GM18907 (cell line): ENCODE measurements at regions not wholly inside any gene's neighbourhood (a gene's known extent, or its start where the extent isn't known, plus 50 kb on each side); places are given as distances from the start of the nearest gene placed in this dataset.
"Not testable (repeated sequence)": the region's sequence is repeated elsewhere in the genome, so short reads cannot be mapped to it uniquely, and the experiment has no call there.

Experiments
- ATAC-seq: cut with Tn5 transposase; IDR thresholded peaks from one replicate; pipeline ENCODE4 v1.9.1; 2021; ENCODE audit warnings: mild to moderate bottlenecking, moderate library complexity; ENCODE audit not compliant: unreplicated experiment

DNA sequence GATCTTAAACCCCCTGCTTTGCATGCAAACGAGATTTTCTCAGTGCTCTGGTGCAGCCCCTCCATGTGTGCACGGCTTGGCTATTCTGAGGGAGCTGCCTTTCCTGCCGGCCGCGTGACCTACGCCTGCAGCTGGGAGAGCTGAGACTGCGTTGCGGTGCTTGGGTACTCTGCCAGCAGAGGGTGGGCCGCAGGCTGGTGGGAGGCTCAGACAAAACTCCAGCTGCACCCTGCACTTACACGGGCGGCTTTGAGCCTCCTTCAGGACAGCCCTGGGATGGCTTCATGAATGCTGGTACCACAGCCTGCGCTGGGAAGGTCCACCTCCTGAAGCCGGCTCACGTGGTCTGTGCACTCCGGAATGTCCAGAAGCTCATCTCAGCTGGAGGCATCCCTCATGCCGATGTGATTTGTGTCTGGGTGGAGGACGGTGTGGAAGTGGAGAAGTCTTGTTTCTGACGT is 223.7 kb downstream of the DLL1 start:
- no peak for ATAC-seq

DNA sequence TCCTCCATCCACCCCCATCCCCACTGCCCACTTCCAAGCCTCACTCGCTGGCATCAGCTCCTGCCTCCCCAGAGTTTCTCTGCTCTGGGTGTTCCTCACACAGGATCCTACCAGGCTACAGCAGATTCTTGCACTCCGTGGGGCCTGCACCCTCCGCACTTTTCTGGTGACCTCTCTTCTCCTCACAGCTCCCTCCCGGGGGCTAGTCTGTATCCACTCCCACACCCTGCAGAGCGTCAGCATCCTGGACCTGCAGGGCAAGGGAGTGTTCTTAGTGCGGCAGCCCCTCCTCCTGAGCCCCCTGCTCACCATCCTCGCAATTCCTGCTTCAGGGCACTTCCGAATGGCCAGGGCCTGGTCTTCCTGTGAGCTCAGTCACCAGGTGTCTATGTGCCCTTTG is 224.2 kb downstream of the DLL1 start:
- ATAC-seq, result no peak

DNA sequence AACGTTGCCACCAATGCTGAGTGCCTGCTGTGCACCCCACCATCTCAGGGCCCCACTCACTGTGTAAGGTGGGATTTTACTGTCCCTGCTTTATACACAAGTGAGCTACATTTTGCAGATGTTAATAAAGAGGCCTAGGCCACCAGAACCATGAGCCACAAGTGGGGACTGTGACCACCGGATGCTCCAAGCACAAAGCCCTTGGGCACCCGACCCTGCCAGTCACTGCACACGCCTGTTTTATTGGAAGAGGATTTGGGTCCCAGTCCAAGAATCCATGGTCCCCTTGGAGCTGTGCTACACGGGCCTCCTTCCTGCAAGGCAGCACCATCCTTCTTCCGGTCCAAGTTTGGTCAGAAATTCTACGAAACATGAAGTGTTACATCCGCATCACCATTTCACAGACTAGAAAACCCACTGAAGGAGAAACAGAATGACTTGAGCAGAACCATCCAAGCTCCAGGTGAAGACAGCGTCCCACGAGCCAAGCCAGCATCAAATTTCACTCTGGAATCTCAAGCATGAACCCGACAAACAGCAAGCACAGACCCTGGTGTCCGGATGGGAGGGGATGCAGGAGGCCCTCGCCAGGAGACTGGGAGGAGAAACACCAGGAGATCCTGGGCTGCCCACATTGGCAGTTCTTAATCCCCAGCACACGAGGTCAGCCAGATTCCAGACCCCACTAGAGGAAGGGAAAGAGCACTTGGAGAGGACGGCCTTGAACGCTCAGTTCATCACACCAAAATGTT is 226.9 kb downstream of the DLL1 start:
- ATAC-seq, result no peak

DNA sequence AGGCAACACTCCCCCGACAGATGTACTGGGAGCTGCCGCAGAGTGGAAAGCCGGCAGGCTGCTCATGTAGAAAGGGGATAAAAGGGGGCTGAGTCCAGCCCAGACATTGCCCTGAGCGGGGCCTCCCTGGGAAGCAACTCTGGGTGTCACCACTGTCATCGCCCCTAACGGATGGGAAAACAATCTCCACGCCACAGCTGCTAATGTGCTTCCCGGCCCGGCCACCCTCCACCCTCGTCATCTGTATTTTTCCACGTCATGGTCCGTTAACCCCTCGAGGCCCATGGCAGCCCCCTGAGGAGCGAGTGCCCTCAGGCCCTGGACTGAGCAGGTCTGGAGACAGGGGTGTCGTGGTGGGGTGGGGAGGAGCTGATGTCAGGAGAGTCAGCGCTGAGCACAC is 227.4 kb downstream of the DLL1 start:
- no peak for ATAC-seq

DNA sequence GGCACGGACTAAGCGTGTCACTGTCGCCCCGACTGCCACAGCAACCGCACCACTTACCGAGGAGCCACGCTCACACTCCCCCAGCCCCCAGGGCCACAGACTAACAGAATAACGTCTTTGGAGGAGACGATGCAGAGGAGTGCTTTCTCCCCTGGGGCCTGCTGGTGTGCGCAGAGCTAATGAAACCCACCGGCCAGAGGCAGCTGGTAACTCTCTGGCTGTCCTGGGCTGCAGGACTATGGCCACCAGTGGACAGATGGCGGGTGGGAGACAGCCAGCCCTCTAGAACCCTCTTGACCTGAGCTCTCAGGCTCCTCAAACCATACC is 228.0 kb downstream of the DLL1 start:
- ATAC-seq, result no peak

DNA sequence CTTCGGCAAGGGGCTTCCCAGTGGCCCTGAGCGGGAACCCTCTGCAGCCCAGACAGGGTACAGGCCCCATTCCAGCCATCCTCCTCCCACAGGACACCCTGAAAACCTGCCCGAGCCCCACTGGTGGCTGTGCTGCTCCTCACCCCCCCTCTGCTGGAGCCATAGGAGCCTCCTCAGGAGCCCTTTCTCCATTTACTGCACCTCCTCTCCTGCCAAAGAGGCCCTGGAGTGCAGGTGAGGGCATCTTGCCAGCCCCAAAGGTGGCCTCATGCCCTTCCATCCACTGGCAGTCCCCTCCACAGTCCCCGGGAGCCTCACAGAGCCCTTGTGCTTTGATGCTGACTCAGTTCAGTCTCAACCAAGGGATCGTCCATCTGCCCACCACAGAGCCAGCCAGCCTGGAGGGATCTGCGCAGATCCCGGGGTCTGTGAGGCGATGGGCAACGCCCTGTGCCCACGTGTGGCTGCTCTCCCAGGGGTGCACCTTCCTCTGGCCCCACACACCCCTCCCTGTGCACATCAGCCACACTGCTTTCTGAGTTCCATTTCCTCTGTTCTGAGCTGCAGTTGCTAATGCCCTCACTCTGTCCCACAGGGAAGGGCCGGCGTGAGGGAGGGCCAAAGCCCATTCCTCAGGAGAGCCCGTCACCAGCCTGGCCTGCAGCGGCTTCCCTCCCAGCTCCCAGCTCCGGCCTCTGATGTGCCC is 228.5 kb downstream of the DLL1 start:
- no peak for ATAC-seq

DNA sequence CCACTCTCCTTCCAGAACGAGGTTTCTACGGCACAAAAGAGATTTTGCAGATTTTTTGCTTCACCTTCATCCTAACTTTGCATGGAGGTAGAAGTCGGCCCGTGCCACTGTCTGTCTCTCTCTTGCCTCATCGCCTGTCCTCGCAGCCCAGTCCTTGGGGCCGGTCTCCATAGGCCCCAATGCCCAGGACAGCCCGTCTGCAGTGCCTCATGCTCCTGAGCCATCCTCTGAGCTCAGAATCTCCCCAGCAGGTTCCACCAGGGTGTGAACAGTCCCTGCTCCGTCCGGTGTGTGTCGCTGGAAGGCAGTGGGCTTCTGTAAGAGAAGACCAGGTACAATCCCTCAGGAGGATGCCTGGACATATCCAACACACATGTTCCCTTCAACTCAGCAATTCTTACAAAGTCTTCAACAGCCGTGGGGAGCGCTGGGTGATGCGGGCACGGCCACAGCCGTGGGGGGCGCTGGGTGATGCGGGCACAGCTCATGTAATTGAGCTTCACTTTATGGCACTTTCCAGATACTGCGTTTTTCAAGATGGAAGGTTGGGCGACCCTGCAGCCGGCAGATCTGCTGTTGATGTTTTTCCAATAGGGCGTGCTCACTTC is 231.9 kb downstream of the DLL1 start:
- ATAC-seq, result no peak

DNA sequence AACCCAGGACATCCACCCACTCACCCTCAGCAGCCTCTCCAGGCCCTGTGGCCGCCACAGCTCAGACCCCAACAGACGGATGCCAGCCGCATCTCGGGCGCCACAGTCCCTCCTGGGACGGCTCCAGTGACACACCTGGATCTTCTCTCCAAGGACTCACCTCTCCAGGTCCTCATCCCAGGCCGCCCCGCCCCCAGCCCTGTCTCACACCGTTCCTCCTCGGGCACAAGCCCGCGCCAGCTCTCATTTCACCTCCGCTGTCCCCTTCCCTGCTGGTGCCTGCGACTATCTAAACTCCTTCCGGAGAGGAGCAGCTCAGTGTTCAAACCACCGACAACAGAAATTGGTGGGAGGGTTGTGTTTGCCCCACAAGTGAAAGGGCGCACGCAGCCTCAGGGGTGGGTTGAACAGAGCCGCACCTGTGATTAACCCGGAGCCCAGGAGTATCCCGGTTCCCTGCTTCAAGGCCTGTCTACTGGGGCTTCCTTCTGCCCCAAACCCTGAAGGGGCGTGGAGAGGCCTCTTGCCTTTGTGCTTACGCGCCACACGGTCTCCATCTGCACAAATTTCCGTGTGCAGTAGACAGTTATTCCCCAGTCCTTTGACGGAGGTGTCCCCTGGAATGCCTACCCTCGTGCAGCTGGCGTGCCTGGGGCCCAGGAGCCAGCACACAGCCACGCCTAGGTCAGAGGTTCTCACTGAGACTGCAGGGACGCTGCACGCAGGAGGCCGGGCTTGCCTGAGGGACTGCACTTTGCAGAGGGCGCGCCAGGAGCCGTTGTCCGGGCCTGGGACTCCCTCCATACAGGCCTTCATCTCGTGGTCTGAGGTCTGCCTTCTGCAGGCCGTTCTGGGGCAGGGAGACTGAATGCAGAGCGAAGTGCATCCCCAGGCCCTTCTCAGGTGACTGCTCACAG is 232.7 kb downstream of the DLL1 start:
- ATAC-seq, result no peak

DNA sequence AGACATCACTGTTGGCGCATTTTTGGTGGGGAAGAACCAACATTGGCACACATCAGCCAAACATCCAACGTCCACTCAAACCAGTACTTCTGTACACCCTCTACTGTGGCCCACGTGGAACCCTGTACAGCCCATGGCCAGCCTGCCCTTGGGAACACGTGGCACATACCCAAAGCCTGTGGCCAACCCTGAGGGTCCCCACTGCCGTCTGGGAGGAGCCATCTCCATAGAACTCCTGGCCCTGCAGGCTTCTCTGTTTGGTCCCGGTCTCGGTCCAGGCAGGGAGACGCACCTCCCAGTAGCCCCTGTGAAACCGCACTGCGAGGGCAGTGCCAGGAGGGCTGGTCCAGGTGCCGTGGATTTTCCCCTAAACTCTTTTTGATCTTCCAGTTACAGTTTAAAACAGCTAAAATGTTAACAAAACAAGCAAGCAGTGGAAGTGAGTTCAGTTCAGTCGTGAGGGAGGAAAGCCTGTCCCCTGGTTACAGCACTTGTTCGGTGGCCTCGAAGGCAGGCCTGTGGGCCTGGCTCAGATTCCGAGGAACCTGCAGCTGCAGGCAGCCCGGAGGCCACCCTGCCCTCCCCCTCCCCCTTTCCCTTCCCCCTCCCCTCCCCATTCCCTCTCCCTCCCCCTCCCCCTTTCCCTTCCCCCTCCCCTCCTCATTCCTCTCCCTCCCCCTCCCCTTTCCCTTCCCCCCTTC is 233.7 kb downstream of the DLL1 start:
- no peak for ATAC-seq

DNA sequence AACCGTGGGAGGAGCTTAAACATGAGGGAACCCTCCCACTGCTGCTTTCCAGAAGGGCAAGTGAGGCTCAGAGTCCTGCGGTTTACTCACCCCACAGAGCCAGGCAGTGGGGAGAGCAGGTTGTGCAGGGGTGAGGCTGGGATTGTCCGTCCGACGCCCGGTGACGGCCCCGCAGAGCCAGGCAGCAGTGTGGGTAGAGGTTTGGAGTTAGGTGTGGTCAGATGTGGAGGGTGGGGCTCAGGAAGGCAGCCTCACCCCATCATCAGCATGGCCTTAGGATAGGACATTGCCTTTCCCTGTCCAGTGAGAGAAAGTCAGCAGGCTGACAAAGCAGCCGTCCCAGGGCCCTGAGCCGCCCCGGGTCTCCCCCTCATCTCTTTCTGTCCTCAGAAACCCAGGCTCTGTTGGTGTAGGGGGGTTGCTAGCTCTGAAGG is 234.6 kb downstream of the DLL1 start:
- ATAC-seq, result no peak

DNA sequence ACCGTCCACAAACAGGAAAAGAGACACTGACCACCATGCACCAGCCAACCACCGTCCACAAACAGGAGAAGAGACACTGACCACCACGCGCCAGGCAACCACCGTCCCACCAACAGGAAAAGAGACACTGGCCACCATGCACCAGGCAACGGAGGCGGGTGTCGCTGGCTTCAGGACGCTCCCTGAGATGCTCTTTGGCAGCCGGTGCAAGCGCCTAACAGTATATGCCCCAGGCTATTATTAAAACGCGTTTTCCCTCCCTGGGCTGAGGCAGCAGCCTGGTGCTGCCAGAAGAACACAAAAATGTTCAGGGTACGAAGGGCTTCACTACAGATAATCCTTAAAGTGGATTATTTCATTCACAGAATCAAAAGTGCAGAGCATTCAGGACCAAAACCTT is 235.1 kb downstream of the DLL1 start:
- not testable (repeated sequence) for ATAC-seq

DNA sequence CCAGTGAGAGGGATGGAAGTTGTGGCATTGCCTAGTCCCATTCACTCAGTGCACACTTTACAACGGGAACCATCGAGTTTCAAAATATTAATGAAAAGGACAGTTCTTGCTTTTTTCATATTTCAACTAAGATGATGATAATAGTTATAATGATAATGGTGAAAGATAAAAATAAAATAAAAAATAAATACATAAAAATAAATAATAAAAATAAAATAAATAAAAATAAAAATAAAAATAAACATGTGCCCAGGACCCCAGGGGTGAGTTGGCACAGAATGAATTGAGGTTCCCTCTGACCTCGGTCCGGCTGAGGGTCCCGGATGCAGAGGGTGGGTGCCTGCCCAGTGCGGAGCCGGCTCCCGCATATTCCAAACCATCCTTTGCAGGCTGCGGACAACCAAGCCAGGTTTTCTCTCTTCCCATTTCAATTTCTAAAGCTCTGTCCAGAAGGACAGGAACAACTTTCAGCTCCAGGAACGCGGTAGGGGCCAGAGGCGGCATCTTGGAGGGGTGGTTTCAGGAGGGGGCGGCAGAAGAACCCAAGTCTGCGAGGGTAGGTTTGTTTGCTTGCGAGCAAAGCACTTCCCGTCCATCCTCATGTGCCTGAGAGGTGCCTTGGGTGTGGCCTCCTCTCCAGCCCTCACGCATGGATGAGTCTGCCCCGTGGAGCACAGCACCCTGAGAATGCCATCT is 236.8 kb downstream of the DLL1 start:
- ATAC-seq, result no peak

DNA sequence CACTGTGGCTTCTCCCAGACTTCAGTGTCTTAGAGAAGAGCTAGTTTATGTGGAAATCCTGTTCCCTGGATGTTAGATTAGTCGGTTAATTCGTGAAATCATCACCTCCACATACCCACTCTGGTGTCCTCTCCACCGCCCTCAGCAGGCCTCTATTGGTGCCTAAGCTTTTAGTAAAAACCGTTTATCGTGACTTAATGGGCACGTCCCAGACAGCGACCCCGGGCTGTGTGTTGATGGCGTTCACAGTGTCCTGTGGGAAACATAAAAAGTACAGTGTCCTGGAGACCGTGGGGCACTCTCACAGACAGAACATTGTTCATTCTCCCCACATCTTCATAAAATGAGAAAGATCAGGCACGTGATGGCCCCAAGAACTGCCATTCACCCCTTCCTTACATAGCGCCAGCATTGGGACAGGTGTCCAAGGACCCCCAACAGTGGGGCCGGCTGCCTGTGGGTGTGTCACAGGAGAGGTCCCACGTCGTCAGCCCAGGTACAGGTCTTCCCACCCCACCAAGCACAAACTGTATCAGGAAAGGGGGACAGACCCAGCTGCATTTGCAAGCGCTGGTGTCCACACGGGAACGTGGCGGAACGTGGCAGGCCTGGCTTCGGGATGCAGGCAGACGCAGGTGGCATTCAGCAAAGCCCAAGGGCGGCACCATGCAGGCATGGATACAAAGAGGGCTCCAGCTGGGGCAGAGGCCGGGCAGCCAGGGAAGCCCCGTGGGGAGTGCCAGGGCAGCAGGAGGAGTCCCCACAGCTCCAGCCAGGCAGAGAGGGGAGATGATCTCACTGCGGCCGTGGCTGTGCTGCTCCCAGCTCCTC is 237.7 kb downstream of the DLL1 start:
- no peak for ATAC-seq

DNA sequence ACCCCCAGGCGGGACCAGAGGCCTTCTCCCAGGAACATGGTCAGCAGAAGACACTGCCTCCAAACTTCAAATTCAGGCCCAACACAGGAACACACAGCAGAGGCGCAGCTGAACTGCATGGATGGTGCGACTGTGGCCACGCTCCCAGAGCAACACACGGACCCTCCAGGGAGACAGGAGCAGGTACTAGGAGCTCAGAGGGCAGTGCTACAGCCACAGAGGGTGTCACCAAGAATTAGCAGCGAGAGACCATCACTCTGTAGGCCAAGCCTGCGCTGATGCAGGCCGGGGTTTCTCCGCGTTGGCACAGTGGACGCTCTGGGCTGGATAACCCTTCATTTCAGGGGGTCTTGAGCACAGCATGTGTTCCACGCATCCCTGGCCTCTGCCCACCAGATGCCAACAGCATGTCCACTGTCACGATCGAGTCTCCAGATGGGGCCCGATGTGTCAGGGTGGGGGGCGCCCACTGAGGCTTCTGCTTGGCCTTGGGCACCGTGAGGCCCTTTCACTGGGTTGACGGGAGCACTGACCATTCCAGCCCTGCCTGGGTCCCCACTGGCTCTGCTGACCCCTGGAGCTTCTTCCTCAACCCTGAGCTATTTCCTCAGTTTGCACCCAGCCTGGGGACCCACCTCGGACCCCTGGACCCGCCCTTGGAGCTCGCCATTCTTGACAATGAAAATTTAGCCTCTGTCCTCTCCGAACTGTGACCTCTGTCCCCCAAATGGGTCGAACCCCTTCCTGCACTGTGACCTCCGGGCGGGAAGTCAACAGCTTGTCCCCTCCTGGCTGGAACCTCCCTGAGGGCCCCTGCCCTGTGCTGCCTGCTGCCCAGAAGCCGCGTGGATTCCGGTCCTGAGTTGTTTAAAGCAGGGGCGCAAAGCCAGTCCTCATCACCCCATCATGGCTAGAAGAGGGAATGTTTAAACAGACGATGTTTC is 239.4 kb downstream of the DLL1 start:
- ATAC-seq, result no peak

DNA sequence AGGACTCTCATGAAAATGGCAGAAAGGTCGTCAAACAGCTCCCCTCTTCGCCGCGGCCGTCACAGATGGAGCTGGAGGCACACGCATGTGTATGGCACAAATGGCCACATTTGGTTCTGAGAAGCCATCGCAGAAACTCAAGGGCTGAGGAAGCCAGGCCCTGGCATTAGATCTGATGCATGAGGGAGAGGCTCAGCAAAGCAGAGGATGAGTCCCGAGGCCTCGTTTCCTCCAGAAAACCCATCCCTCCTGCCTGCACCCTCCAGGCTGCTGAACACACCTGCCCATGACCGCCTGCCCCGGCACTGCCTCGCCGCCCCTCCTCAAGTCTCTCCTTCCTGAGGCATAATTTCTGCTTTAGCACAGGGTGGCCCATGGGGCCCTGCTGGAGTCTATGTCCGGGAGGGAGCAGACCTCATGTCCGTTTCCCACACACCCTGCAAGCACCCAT is 240.3 kb downstream of the DLL1 start:
- no peak for ATAC-seq

DNA sequence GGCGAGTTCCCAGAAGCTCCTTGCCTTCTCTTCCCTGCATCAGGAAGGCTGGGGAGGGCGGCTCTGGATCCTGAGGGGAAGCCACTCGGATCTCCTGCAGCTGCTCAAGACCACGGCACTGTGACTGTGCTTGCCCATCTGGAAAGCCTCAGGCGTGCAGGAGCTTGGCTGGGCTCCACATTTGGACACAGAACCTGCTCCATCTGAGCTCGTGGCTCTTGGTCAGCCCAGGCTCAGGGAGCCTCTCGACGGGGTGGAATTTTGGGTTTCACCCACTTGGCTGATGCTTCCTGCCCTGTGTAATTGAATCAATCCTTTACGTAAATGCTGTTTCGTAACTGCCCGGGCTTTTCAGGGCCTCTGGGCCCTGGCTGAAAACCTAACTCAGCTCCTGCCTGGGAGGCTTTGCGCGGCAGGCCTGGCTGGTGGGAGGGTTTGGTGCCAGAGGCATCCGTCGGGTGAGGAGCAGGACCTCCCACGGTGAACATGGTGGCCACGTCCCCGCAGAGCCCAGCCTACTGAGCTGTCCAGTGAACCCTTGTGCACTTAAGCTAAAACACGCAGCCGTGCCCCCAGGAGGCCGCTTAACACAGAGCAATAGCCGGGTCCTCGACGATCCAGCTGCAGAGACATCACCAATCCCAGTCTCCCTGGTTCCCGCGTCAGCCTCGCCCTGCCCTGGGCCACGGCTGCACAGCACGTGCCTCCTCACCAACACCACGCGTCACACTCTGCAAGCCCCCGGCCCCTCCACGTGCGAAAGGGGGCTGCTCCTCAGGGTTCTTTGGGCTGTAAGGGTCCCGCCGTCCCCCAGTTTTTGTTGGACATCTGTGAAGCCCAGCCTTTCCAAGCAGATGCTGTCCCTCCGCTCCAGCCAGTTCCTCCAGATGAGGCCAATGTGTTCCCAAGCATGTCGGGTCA is 241.0 kb downstream of the DLL1 start:
- no peak for ATAC-seq
